ENCODE measurements at regions not wholly inside any gene's neighbourhood (a gene's known extent, or its start where the extent isn't known, plus 50 kb on each side); places are given as distances from the start of the nearest gene placed in this dataset.

GRCh38 chr3:30945291-30945690 is 50.8 kb upstream of the GADL1 start:
- H3K4me3 ChIP-seq (replicated peaks; ENCODE audit: low read depth, low read length), result no peak overlapping the region
- no peaks in the 10 kb centered on the region for H3K27me3 ChIP-seq (replicated peaks; ENCODE audit: control insufficient read depth, insufficient read depth, low read length)
- no peaks in the 10 kb centered on the region for H3K36me3 ChIP-seq (ENCODE audit: control insufficient read depth, insufficient read depth, low read length)
- no peak for DNase-seq (ENCODE audit: extremely low read depth, insufficient read length)
- TF ChIP-seq, protein P1, sequence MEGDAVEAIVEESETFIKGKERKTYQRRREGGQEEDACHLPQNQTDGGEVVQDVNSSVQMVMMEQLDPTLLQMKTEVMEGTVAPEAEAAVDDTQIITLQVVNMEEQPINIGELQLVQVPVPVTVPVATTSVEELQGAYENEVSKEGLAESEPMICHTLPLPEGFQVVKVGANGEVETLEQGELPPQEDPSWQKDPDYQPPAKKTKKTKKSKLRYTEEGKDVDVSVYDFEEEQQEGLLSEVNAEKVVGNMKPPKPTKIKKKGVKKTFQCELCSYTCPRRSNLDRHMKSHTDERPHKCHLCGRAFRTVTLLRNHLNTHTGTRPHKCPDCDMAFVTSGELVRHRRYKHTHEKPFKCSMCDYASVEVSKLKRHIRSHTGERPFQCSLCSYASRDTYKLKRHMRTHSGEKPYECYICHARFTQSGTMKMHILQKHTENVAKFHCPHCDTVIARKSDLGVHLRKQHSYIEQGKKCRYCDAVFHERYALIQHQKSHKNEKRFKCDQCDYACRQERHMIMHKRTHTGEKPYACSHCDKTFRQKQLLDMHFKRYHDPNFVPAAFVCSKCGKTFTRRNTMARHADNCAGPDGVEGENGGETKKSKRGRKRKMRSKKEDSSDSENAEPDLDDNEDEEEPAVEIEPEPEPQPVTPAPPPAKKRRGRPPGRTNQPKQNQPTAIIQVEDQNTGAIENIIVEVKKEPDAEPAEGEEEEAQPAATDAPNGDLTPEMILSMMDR (IDR thresholded peaks at IDR 0.05; ENCODE audit: insufficient read depth, low read length, poor library complexity, severe bottlenecking), result no peak

DNA sequence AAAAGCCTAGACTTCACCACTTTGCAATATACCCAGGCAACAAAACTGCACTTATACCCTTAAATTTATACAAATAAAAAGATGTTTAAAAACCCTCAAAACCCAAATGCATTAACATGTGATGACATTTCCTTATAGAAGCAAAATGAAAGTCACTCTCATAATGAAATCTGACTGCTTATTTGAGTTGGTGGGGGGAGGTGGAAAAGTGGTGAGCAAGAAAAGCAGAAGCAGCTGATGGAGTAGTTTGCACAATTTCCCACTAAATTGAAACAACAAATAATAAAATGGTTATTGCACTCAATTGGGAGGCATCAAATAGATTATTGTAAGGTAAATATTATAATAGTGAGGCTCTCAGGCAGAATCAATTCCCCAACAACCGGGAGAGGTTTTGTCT is 54.0 kb upstream of the GADL1 start:
- DNase-seq (ENCODE audit: extremely low read depth, insufficient read length), result no peak
- no peak overlapping the region for H3K4me3 ChIP-seq (replicated peaks; ENCODE audit: low read depth, low read length)
- H3K27me3 ChIP-seq (replicated peaks; ENCODE audit: control insufficient read depth, insufficient read depth, low read length), result no peaks in the 10 kb centered on the region
- H3K36me3 ChIP-seq (ENCODE audit: control insufficient read depth, insufficient read depth, low read length), result no peaks in the 10 kb centered on the region
- TF ChIP-seq, protein P1 (IDR thresholded peaks at IDR 0.05; ENCODE audit: insufficient read depth, low read length, poor library complexity, severe bottlenecking), result no peak

DNA sequence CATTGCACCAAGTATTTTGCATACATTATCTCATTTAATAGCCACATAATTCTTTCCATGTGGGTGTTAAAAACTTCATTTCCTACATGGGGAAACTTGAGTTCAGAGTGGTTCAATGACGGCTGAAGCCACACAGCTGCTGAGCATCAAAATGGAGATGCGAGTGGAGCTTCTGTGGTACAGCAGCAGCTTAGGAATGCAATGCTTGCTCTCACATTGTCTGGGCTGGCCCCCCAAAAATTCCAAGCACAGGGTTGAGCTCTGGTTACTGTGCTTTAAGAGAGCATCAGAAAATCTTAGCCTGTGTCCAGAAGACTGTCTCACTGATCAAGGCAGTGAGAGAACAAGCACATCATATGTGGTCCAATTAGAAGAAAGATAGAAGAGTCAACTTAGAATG is 57.4 kb upstream of the GADL1 start:
- TF ChIP-seq, protein P1 (IDR thresholded peaks at IDR 0.05; ENCODE audit: insufficient read depth, low read length, poor library complexity, severe bottlenecking), result no peak
- H3K27me3 ChIP-seq (replicated peaks; ENCODE audit: control insufficient read depth, insufficient read depth, low read length), result no peaks in the 10 kb centered on the region
- no peak overlapping the region for H3K4me3 ChIP-seq (replicated peaks; ENCODE audit: low read depth, low read length)

DNA sequence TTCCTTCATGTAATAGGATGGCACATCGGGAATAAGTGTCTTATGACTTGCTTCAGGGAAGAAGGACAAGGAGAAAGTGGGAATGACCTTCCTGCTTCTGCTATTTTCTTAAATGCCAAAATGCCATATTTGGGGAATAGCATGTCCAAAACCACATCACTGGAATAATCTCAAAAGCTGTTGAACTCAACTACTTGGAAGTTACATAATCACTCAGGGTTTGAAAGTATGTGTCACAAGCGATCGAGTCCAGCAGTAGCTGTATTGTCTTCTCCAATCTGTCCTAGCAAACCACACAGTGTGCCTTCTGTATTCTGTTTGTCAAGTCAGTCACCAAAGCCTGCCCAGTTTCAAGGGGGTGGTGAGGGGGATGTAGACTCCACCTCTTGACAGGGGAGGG is 58.3 kb upstream of the GADL1 start:
- TF ChIP-seq, protein P1 (IDR thresholded peaks at IDR 0.05; ENCODE audit: insufficient read depth, low read length, poor library complexity, severe bottlenecking), result no peak
- no peak for DNase-seq (ENCODE audit: extremely low read depth, insufficient read length)
- no peaks in the 10 kb centered on the region for H3K27me3 ChIP-seq (replicated peaks; ENCODE audit: control insufficient read depth, insufficient read depth, low read length)
- no peak overlapping the region for H3K4me3 ChIP-seq (replicated peaks; ENCODE audit: low read depth, low read length)
- H3K36me3 ChIP-seq (ENCODE audit: control insufficient read depth, insufficient read depth, low read length), result no peaks in the 10 kb centered on the region

More for the DNA sequence above, 57.4 kb upstream of the GADL1 start:
- no peak for DNase-seq (ENCODE audit: extremely low read depth, insufficient read length)
- H3K36me3 ChIP-seq (ENCODE audit: control insufficient read depth, insufficient read depth, low read length), result no peaks in the 10 kb centered on the region

- Histone ChIP-seq H3K36me3 (ENCODE audit: control insufficient read depth, insufficient read depth, low read length) (no peaks in the 10 kb centered on the region), H3K4me3 (replicated peaks; ENCODE audit: low read depth, low read length) (no peak overlapping the region), H3K27me3 (replicated peaks; ENCODE audit: control insufficient read depth, insufficient read depth, low read length) (no peaks in the 10 kb centered on the region)
- no peak for DNase-seq (ENCODE audit: extremely low read depth, insufficient read length)
- TF ChIP-seq, protein P1 (IDR thresholded peaks at IDR 0.05; ENCODE audit: insufficient read depth, low read length, poor library complexity, severe bottlenecking), result no peak
Measured at GRCh38 chr3:30954426-30954825, 60.0 kb upstream of the GADL1 start.

DNA sequence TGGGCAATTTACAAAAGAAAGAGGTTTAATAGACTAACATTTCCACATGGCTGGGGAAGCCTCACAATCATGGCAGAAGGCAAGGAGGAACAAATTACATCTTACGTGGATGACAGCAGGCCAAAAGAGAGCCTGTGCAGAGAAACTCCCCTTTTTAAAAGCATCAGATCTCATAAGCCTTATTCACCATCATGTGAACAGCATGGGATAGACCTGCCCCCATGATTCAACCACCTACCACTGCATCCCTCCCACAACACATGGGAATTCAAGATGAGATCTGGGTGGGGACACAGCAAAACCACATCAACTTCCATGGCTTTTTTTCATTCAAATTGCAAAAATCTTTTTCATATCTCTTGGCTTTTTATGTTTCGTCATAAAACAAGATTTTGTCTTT is 67.6 kb upstream of the GADL1 start:
- Histone ChIP-seq H3K4me3 (replicated peaks; ENCODE audit: low read depth, low read length) (no peak overlapping the region), H3K36me3 (ENCODE audit: control insufficient read depth, insufficient read depth, low read length) (no peaks in the 10 kb centered on the region), H3K27me3 (replicated peaks; ENCODE audit: control insufficient read depth, insufficient read depth, low read length) (no peaks in the 10 kb centered on the region)
- TF ChIP-seq, protein P1 (IDR thresholded peaks at IDR 0.05; ENCODE audit: insufficient read depth, low read length, poor library complexity, severe bottlenecking), result no peak
- DNase-seq (ENCODE audit: extremely low read depth, insufficient read length), result no peak
